B cell (primary cell): ENCODE measurements at regions not wholly inside any gene's neighbourhood (a gene's known extent, or its start where the extent isn't known, plus 50 kb on each side); places are given as distances from the start of the nearest gene placed in this dataset.
"Not testable (repeated sequence)": the region's sequence is repeated elsewhere in the genome, so short reads cannot be mapped to it uniquely, and the experiment has no call there.

ENCODE experiments used
- ATAC-seq: fragments of 200-7000 bp; cut with Tn5 transposase; one replicate; pipeline ENCODE4 v1.10.0; 2021; ENCODE audit warnings: low read depth, mild to moderate bottlenecking, moderate number of reproducible peaks, moderate library complexity
- CTCF ChIA-PET: fragments of 350-600 bp; sonication (Branson Sonifier 250); formaldehyde crosslinking; loops from one replicate; lab custom pipeline; 2021; ENCODE audit warnings: antibody characterized with exemption, inconsistent platforms; lab: Charles Lee
- POLR2A ChIA-PET: fragments of 350-600 bp; sonication (Branson Sonifier 250); formaldehyde crosslinking; loops from one replicate; lab custom pipeline; 2021; ENCODE audit warnings: antibody characterized with exemption; lab: Charles Lee
- DNase-seq: peaks from one replicate; pipeline ENCODE4 v3.0.0; 2013
- H2AFZ ChIP-seq: 2 replicates; pipeline ENCODE4 v1.6.1; 2012; ENCODE audit warnings: mild to moderate bottlenecking, low read depth, low read length; ENCODE audit not compliant: insufficient read depth, poor library complexity, severe bottlenecking
- H3K27ac ChIP-seq, 2 donors: 1 replicate in 1 of 2; 2 replicates in 1 of 2; pipeline ENCODE4 v1.5.1; 2012 to 2013; ENCODE audit warnings: low read length in 2 of 2, mild to moderate bottlenecking in 2 of 2, moderate library complexity in 1 of 2
- H3K27me3 ChIP-seq, 4 experiments: fragments of 200-600 bp in 1 of 4; sonication (generic) in 1 of 4; replicated peaks in 1 of 4; 1 replicate in 2 of 4; 2 replicates in 2 of 4; pipeline versions ENCODE4 v1.6.1 to v1.7.0; 2013 to 2016; ENCODE audit warnings: low read length in 3 of 4, mild to moderate bottlenecking in 2 of 4, mixed read lengths in 1 of 4, moderate library complexity in 1 of 4; ENCODE audit not compliant: insufficient read depth in 4 of 4, control insufficient read depth in 3 of 4; ENCODE audit errors: control extremely low read depth in 1 of 4
- H3K36me3 ChIP-seq, 2 experiments: replicated peaks in 1 of 2; 1 replicate in 1 of 2; 2 replicates in 1 of 2; pipeline versions ENCODE4 v1.6.1 to v1.7.1; 2013; ENCODE audit warnings: low read length in 1 of 2; ENCODE audit not compliant: insufficient read depth in 2 of 2, control insufficient read depth in 1 of 2; ENCODE audit errors: control extremely low read depth in 1 of 2, extremely low read depth in 1 of 2
- H3K4me1 ChIP-seq, 2 donors: fragments of 200-600 bp in 1 of 2; sonication (generic) in 1 of 2; 1 replicate in 1 of 2; 2 replicates in 1 of 2; pipeline versions ENCODE4 v1.5.1 to v1.6.1; 2013 to 2017; ENCODE audit warnings: low read length in 2 of 2; ENCODE audit not compliant: control insufficient read depth in 2 of 2, insufficient read depth in 2 of 2
- H3K4me2 ChIP-seq: replicated peaks from 2 replicates; pipeline ENCODE3; 2012; ENCODE audit warnings: mild to moderate bottlenecking, low read depth, low read length; ENCODE audit not compliant: poor library complexity, severe bottlenecking
- H3K4me3 ChIP-seq, 5 experiments: fragments of 200-600 bp in 1 of 5; sonication (generic) in 1 of 5; 1 replicate in 3 of 5; 2 replicates in 2 of 5; pipeline versions ENCODE4 v1.5.1 to v1.7.0; 2011 to 2016; ENCODE audit warnings: low read length in 4 of 5, mild to moderate bottlenecking in 4 of 5, low read depth in 2 of 5, control low read depth in 1 of 5, moderate library complexity in 1 of 5; ENCODE audit not compliant: insufficient read depth in 1 of 5; ENCODE audit errors: control extremely low read depth in 1 of 5, extremely low read depth in 1 of 5
- H3K79me2 ChIP-seq: fragments of 200-600 bp; sonication (generic); one replicate; pipeline ENCODE4 v1.6.0; 2016; ENCODE audit warnings: low read length; ENCODE audit not compliant: control insufficient read depth, insufficient read depth
- H3K9ac ChIP-seq: fragments of 200-600 bp; sonication (generic); 2 replicates; pipeline ENCODE4 v1.6.1; 2017; ENCODE audit warnings: mild to moderate bottlenecking, low read length, moderate library complexity
- H3K9me3 ChIP-seq, 3 donors: one replicate each; pipeline versions ENCODE4 v1.6.1 to v1.7.1; 2013; ENCODE audit warnings: low read length in 2 of 3; ENCODE audit not compliant: control insufficient read depth in 2 of 3, insufficient read depth in 1 of 3; ENCODE audit errors: control extremely low read depth in 1 of 3
- H4K20me1 ChIP-seq: 2 replicates; pipeline ENCODE4 v1.6.0; 2012; ENCODE audit warnings: mild to moderate bottlenecking, low read length; ENCODE audit not compliant: insufficient read depth, control insufficient read depth, poor library complexity, severe bottlenecking
- H3K27ac Mint-ChIP-seq: one replicate; pipeline ENCODE4 v1.8.0; 2021; ENCODE audit warnings: mixed read lengths
- H3K27me3 Mint-ChIP-seq: one replicate; pipeline ENCODE4 v1.8.0; 2021; ENCODE audit warnings: mixed read lengths
- H3K4me1 Mint-ChIP-seq: one replicate; pipeline ENCODE4 v1.8.0; 2021; ENCODE audit warnings: mixed read lengths
- H3K4me3 Mint-ChIP-seq: one replicate; pipeline ENCODE4 v1.8.0; 2021; ENCODE audit warnings: mixed read lengths
- H3K9me3 Mint-ChIP-seq: one replicate; pipeline ENCODE4 v1.8.0; 2022; ENCODE audit warnings: mixed read lengths; ENCODE audit not compliant: insufficient read depth
- CTCF ChIP-seq: fragments of 200-600 bp; IDR thresholded peaks from one replicate; pipeline ENCODE4 v1.8.0; 2022; ENCODE audit warnings: antibody characterized with exemption, mild to moderate bottlenecking
- EZH2 ChIP-seq: IDR thresholded peaks from 2 replicates; pipeline ENCODE4 v1.6.1; 2012; ENCODE audit warnings: borderline replicate concordance, low read depth, mild to moderate bottlenecking, moderate library complexity, low read length; ENCODE audit not compliant: insufficient read depth, poor library complexity, severe bottlenecking
- WGBS: methylation state at CpG from one replicate; pipeline ENCODE4 v1.1.5; 2013; ENCODE audit warnings: missing lambda C conversion rate; ENCODE audit not compliant: insufficient coverage; 5-methylcytosine and 5-hydroxymethylcytosine counted together
- intact Hi-C: fragments of 100-400 bp; cut with micrococcal nuclease; formaldehyde crosslinking; loops from one replicate; pipeline ENCODE4 v1.10.0; 2022

- CTCF ChIA-PET: no interaction called here
- 58% methylated on average over 2 of the region's 4 CpGs for WGBS
- intact Hi-C loops: no loop called here
Measured at GRCh38 chr10:117432866-117433265, 57.6 kb upstream of the PDZD8 start.

DNA sequence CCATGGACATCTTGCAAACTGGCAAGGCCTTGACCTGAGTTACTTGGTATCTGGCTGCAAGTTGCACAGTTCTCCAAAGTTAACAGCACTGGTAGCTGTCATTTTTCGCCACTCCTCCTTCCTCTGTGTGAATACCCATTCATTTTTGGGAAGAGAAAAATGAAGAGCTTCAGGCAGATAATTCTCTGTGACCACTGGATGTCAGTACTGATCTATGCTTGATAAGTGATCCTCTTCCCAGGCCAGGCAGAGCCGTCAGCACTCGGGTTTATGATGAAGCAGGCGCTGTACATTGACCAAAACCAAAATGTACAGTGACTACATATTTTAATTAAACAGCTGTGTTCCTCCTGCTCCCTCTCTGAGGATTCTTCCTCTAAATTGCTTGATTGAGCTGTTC, 55.9 kb upstream of the PDZD8 start:
- Mint-ChIP-seq H3K4me1 (no peaks in the 10 kb centered on the region), H3K27me3 (peaks cover 20% of the 10 kb centered on the region), H3K9me3 (no peaks in the 10 kb centered on the region), H3K27ac (no peak overlapping the region), H3K4me3 (no peak overlapping the region)
- Histone ChIP-seq H2AFZ (no peak overlapping the region), H3K4me2 (no peak overlapping the region), H3K4me1 (no peaks in the 10 kb centered on the region), H4K20me1 (no peaks in the 10 kb centered on the region), H3K9ac (no peak overlapping the region), H3K4me3 (no peak overlapping the region), H3K36me3 (no peaks in the 10 kb centered on the region), H3K79me2 (no peaks in the 10 kb centered on the region), H3K27me3 (peaks cover 0 to 5% (median 4%) of the 10 kb centered on the region in 4 experiments), H3K9me3 (peaks cover 0 to 5% (median 0%) of the 10 kb centered on the region in 3 donors), H3K27ac (no peak overlapping the region)
- TF ChIP-seq EZH2 (no peak), CTCF (no peak)
- DNase-seq (no peak), ATAC-seq (no peak)
- intact Hi-C loops: no loop called here
- WGBS: no CpG with 5 or more reads among the region's 4 CpGs
- ChIA-PET POLR2A (no interaction called here), CTCF (interaction anchor here (0.8 to 1.5 kb wide), 2 partner anchors 12 to 19 kb away, joined by 3 to 4 read pairs; no protein-coding TSS in a partner anchor)

More at GRCh38 chr10:117432866-117433265, 57.6 kb upstream of the PDZD8 start:
- H3K79me2 ChIP-seq: no peaks in the 10 kb centered on the region
- POLR2A ChIA-PET: no interaction called here
- Mint-ChIP-seq H3K27me3 (peaks cover 23% of the 10 kb centered on the region), H3K9me3 (no peaks in the 10 kb centered on the region), H3K4me3 (no peak overlapping the region), H3K27ac (no peak overlapping the region), H3K4me1 (no peaks in the 10 kb centered on the region)
- no peaks in the 10 kb centered on the region for H3K36me3 ChIP-seq
- H3K4me3 ChIP-seq: no peak overlapping the region
- H3K9me3 ChIP-seq: peaks cover 0 to 5% (median 0%) of the 10 kb centered on the region in 3 donors
- no peaks in the 10 kb centered on the region for H4K20me1 ChIP-seq
- ATAC-seq (no peak), DNase-seq (no peak)
- no peak overlapping the region for H3K9ac ChIP-seq
- H3K4me1 ChIP-seq: no peaks in the 10 kb centered on the region
- TF ChIP-seq EZH2: no peak
- TF ChIP-seq CTCF: no peak
- H3K27me3 ChIP-seq: peaks cover 0 to 5% (median 4%) of the 10 kb centered on the region in 4 experiments
- H2AFZ ChIP-seq: no peak overlapping the region
- no peak overlapping the region for H3K27ac ChIP-seq
- H3K4me2 ChIP-seq: no peak overlapping the region

- DNase-seq, H3K4me2 ChIP-seq, H3K4me3 Mint-ChIP-seq, H4K20me1 ChIP-seq, H3K27ac ChIP-seq, H3K4me1 ChIP-seq, H3K4me1 Mint-ChIP-seq, H3K9ac ChIP-seq, H3K9me3 Mint-ChIP-seq, POLR2A ChIA-PET, H3K36me3 ChIP-seq, H3K9me3 ChIP-seq, H3K27me3 ChIP-seq, H3K4me3 ChIP-seq, intact Hi-C loops, H2AFZ ChIP-seq, ATAC-seq, H3K79me2 ChIP-seq, H3K27ac Mint-ChIP-seq: not testable (repeated sequence)
- CTCF ChIA-PET: interaction anchor here (1.5 kb wide), 1 partner anchor 12 kb away, joined by 4 read pairs; no protein-coding TSS in a partner anchor
- no CpG with 5 or more reads among the region's 2 CpGs for WGBS
- peaks cover 20% of the 10 kb centered on the region for H3K27me3 Mint-ChIP-seq
Measured at GRCh38 chr10:117430535-117430934, 55.3 kb upstream of the PDZD8 start.
